ENCODE measurements at regions not wholly inside any gene's neighbourhood (a gene's known extent, or its start where the extent isn't known, plus 50 kb on each side); places are given as distances from the start of the nearest gene placed in this dataset.

- H3K4me3 ChIP-seq (ENCODE audit: low read depth, low read length) = no peak overlapping the region
- no peak for DNase-seq (ENCODE audit: low read depth)
- H3K36me3 ChIP-seq (ENCODE audit: control insufficient read depth, insufficient read depth, low read length) = no peaks in the 10 kb centered on the region
- H3K27me3 ChIP-seq (ENCODE audit: control insufficient read depth, insufficient read depth, low read length) = no peaks in the 10 kb centered on the region
- TF ChIP-seq CTCF (IDR thresholded peaks at IDR 0.05; ENCODE audit: insufficient read depth, low read length, poor library complexity, severe bottlenecking) = no peak
Observed at GRCh38 chr2:21245565-21245964, 121.8 kb downstream of the TDRD15 start.

- Histone ChIP-seq H3K27me3 (ENCODE audit: control insufficient read depth, insufficient read depth, low read length) (no peaks in the 10 kb centered on the region), H3K36me3 (ENCODE audit: control insufficient read depth, insufficient read depth, low read length) (no peaks in the 10 kb centered on the region), H3K4me3 (ENCODE audit: low read depth, low read length) (no peak overlapping the region)
- DNase-seq (ENCODE audit: low read depth) = no peak
- no peak for TF ChIP-seq CTCF (IDR thresholded peaks at IDR 0.05; ENCODE audit: insufficient read depth, low read length, poor library complexity, severe bottlenecking)
Observed at GRCh38 chr2:21249367-21249766, 125.6 kb downstream of the TDRD15 start.

GRCh38 chr2:21250673-21251072, 126.9 kb downstream of the TDRD15 start:
- TF ChIP-seq CTCF (IDR thresholded peaks at IDR 0.05; ENCODE audit: insufficient read depth, low read length, poor library complexity, severe bottlenecking) = no peak
- no peak for DNase-seq (ENCODE audit: low read depth)
- Histone ChIP-seq H3K27me3 (ENCODE audit: control insufficient read depth, insufficient read depth, low read length) (no peaks in the 10 kb centered on the region), H3K36me3 (ENCODE audit: control insufficient read depth, insufficient read depth, low read length) (no peaks in the 10 kb centered on the region), H3K4me3 (ENCODE audit: low read depth, low read length) (no peak overlapping the region)

- no peak for DNase-seq (ENCODE audit: low read depth)
- H3K36me3 ChIP-seq (ENCODE audit: control insufficient read depth, insufficient read depth, low read length) = no peaks in the 10 kb centered on the region
- no peaks in the 10 kb centered on the region for H3K27me3 ChIP-seq (ENCODE audit: control insufficient read depth, insufficient read depth, low read length)
- H3K4me3 ChIP-seq (ENCODE audit: low read depth, low read length) = no peak overlapping the region
- no peak for TF ChIP-seq CTCF (IDR thresholded peaks at IDR 0.05; ENCODE audit: insufficient read depth, low read length, poor library complexity, severe bottlenecking)
Observed at GRCh38 chr2:21251216-21251980, 127.6 kb downstream of the TDRD15 start.

GRCh38 chr2:21253311-21254027, 129.7 kb downstream of the TDRD15 start:
- no peaks in the 10 kb centered on the region for H3K27me3 ChIP-seq (ENCODE audit: control insufficient read depth, insufficient read depth, low read length)
- no peaks in the 10 kb centered on the region for H3K36me3 ChIP-seq (ENCODE audit: control insufficient read depth, insufficient read depth, low read length)
- no peak for TF ChIP-seq CTCF (IDR thresholded peaks at IDR 0.05; ENCODE audit: insufficient read depth, low read length, poor library complexity, severe bottlenecking)
- no peak overlapping the region for H3K4me3 ChIP-seq (ENCODE audit: low read depth, low read length)
- DNase-seq (ENCODE audit: low read depth) = no peak

Data from kidney epithelial cell (primary cell).